PC-9 (cell line): ENCODE measurements at regions not wholly inside any gene's neighbourhood (a gene's known extent, or its start where the extent isn't known, plus 50 kb on each side); places are given as distances from the start of the nearest gene placed in this dataset.

Experiments used
- BruUV-seq: library from RNA; stranded (reverse); fragments of 400-500 nt; replicated peaks from 2 replicates; lab custom pipeline; 2021; lab: Mats Ljungman, UMichigan
- CTCF ChIA-PET: fragments of 300-600 bp; sonication (Branson Sonifier 250); formaldehyde crosslinking; loops from one replicate; lab custom pipeline; 2022; ENCODE audit warnings: antibody characterized with exemption; lab: Charles Lee
- POLR2A ChIA-PET: fragments of 300-600 bp; sonication (Branson Sonifier 250); formaldehyde crosslinking; loops from one replicate; lab custom pipeline; 2022; ENCODE audit warnings: antibody characterized with exemption; ENCODE audit not compliant: unreplicated experiment; lab: Charles Lee
- DNase-seq, 2 experiments: peaks; one replicate each; pipeline versions ENCODE4 v3.0.0 to v3.0.0-alpha.2; 2015 to 2022; ENCODE audit warnings: mixed read lengths in 1 of 2
- H2AFZ ChIP-seq: fragments of 200-600 bp; sonication (generic); 2 replicates; pipeline ENCODE4 v1.8.1; 2017; ENCODE audit warnings: antibody characterized with exemption
- H3F3A ChIP-seq: fragments of 200-600 bp; sonication (generic); 2 replicates; pipeline ENCODE4 v1.8.1; 2017; ENCODE audit warnings: antibody characterized with exemption, mild to moderate bottlenecking, low read depth; ENCODE audit not compliant: insufficient read depth
- H3K27ac ChIP-seq: fragments of 200-600 bp; sonication (generic); 2 replicates; pipeline ENCODE4 v1.6.1; 2016; ENCODE audit warnings: mixed run types
- H3K27me3 ChIP-seq: fragments of 200-600 bp; sonication (generic); 2 replicates; pipeline ENCODE4 v1.6.1; 2016; ENCODE audit warnings: low read depth, mixed run types; ENCODE audit not compliant: insufficient read depth
- H3K36me3 ChIP-seq: fragments of 200-600 bp; sonication (generic); 2 replicates; pipeline ENCODE4 v1.6.1; 2016; ENCODE audit warnings: low read depth, mixed run types
- H3K4me1 ChIP-seq: fragments of 200-600 bp; sonication (generic); replicated peaks from 2 replicates; pipeline ENCODE4 v1.6.1; 2016; ENCODE audit warnings: mixed run types; ENCODE audit not compliant: insufficient read depth
- H3K4me2 ChIP-seq: fragments of 200-600 bp; sonication (generic); 2 replicates; pipeline ENCODE4 v1.6.1; 2017; ENCODE audit warnings: mixed run types
- H3K4me3 ChIP-seq: fragments of 200-600 bp; sonication (generic); 2 replicates; pipeline ENCODE4 v1.6.1; 2016; ENCODE audit warnings: mixed run types
- H3K79me2 ChIP-seq: fragments of 200-600 bp; sonication (generic); 2 replicates; pipeline ENCODE4 v1.6.1; 2017; ENCODE audit warnings: low read depth, mixed run types
- H3K9me2 ChIP-seq: fragments of 200-600 bp; sonication (generic); 2 replicates; pipeline ENCODE4 v1.8.1; 2017; ENCODE audit warnings: mild to moderate bottlenecking; ENCODE audit not compliant: insufficient read depth
- H3K9me3 ChIP-seq: fragments of 200-600 bp; sonication (generic); 2 replicates; pipeline ENCODE4 v1.8.1; 2016; ENCODE audit warnings: low read depth; ENCODE audit not compliant: insufficient read depth
- H4K20me1 ChIP-seq: fragments of 200-600 bp; sonication (generic); 2 replicates; pipeline ENCODE4 v1.8.1; 2017; ENCODE audit not compliant: insufficient read depth
- CTCF ChIP-seq: fragments of 200-600 bp; sonication (generic); conservative IDR thresholded peaks from 2 replicates; pipeline ENCODE4 v1.6.1; 2017; ENCODE audit warnings: mixed run types, antibody characterized with exemption, mild to moderate bottlenecking, moderate library complexity
- EZH2 ChIP-seq: fragments of 200-600 bp; sonication (generic); IDR thresholded peaks from 2 replicates; pipeline ENCODE4 v1.8.0; 2017; ENCODE audit warnings: antibody characterized with exemption, low read depth
- intact Hi-C: fragments of 100-400 bp; cut with micrococcal nuclease; formaldehyde crosslinking; loops from one replicate; pipeline ENCODE4 v1.10.0; 2022; ENCODE audit not compliant: unreplicated experiment

GRCh38 chr6:163719028-163719742 is 304.7 kb downstream of the QKI start:
- H3K79me2 ChIP-seq, result no peaks in the 10 kb centered on the region
- ChIA-PET CTCF (no interaction called here), POLR2A (no interaction called here)
- no peaks in the 10 kb centered on the region for H3K4me1 ChIP-seq
- H3K9me3 ChIP-seq, result no peaks in the 10 kb centered on the region
- no peak for DNase-seq
- no peak overlapping the region for H3K27ac ChIP-seq
- no peaks in the 10 kb centered on the region for H3K36me3 ChIP-seq
- H3K4me3 ChIP-seq, result no peak overlapping the region
- TF ChIP-seq CTCF, result no peak
- TF ChIP-seq EZH2, result no peak
- no TSS peak for BruUV-seq
- H3K27me3 ChIP-seq, result peaks cover 89% of the 10 kb centered on the region
- H3F3A ChIP-seq, result no peaks in the 10 kb centered on the region
- H2AFZ ChIP-seq, result no peak overlapping the region
- no peaks in the 10 kb centered on the region; the same call in 1 of the 2 replicates for H4K20me1 ChIP-seq
- no peak overlapping the region for H3K4me2 ChIP-seq
- no peaks in the 10 kb centered on the region for H3K9me2 ChIP-seq
- intact Hi-C loops, result no loop called here

GRCh38 chr6:163718537-163718936 is 304.0 kb downstream of the QKI start:
- Histone ChIP-seq H2AFZ (no peak overlapping the region), H3K79me2 (no peaks in the 10 kb centered on the region), H3K4me2 (no peak overlapping the region), H3K4me3 (no peak overlapping the region), H3K4me1 (no peaks in the 10 kb centered on the region), H4K20me1 (no peaks in the 10 kb centered on the region; the same call in 1 of the 2 replicates), H3K9me2 (no peaks in the 10 kb centered on the region), H3K9me3 (no peaks in the 10 kb centered on the region), H3F3A (no peaks in the 10 kb centered on the region), H3K27me3 (peaks cover 89% of the 10 kb centered on the region), H3K36me3 (no peaks in the 10 kb centered on the region), H3K27ac (no peak overlapping the region)
- no peak for DNase-seq
- no peak for TF ChIP-seq EZH2
- no peak for TF ChIP-seq CTCF
- intact Hi-C loops, result no loop called here
- POLR2A ChIA-PET, result no interaction called here
- CTCF ChIA-PET, result no interaction called here
- BruUV-seq, result no TSS peak

GRCh38 chr6:163717106-163717764 is 302.7 kb downstream of the QKI start:
- no peaks in the 10 kb centered on the region for H3K79me2 ChIP-seq
- no peak overlapping the region for H3K27ac ChIP-seq
- intact Hi-C loops, result no loop called here
- peaks cover 85% of the 10 kb centered on the region for H3K27me3 ChIP-seq
- no peak overlapping the region for H2AFZ ChIP-seq
- ChIA-PET CTCF (no interaction called here), POLR2A (no interaction called here)
- H3K9me3 ChIP-seq, result no peaks in the 10 kb centered on the region
- H3K4me1 ChIP-seq, result no peaks in the 10 kb centered on the region
- no peak for DNase-seq
- no peaks in the 10 kb centered on the region for H3K36me3 ChIP-seq
- TF ChIP-seq CTCF (no peak), EZH2 (no peak)
- H3K4me2 ChIP-seq, result no peak overlapping the region
- no peak overlapping the region for H3K4me3 ChIP-seq
- H3K9me2 ChIP-seq, result no peaks in the 10 kb centered on the region
- BruUV-seq, result no TSS peak
- H4K20me1 ChIP-seq, result no peaks in the 10 kb centered on the region; the same call in 1 of the 2 replicates
- H3F3A ChIP-seq, result no peaks in the 10 kb centered on the region
